HT-29 (cell line): ENCODE measurements at regions not wholly inside any gene's neighbourhood (a gene's known extent, or its start where the extent isn't known, plus 50 kb on each side); places are given as distances from the start of the nearest gene placed in this dataset.
"Not testable (repeated sequence)": the region's sequence is repeated elsewhere in the genome, so short reads cannot be mapped to it uniquely, and the experiment has no call there.

ENCODE experiments used
- DNase-seq: peaks from one replicate; pipeline ENCODE4 v3.0.0-alpha.2; 2015; ENCODE audit warnings: low spot score

DNA sequence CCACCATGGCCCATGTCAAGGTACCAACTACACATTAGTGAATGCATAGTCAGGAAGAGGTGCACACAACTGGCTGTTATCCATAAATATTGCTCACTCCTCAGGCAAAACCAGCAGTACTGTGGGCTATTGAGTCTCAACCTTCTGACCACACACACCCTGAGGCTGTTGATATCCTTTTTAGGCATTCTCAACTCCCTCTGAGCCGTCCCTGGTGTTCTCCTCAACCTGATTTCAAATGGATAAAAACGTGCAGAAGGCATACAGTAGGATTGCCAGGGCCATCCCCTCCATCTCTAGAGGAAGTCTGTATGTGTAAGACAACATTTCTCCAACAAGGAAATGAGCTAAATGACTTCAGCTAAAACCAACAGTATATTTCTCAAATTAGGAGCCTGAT is 98.7 kb upstream of the KLHL13 start:
- no peak for DNase-seq

DNA sequence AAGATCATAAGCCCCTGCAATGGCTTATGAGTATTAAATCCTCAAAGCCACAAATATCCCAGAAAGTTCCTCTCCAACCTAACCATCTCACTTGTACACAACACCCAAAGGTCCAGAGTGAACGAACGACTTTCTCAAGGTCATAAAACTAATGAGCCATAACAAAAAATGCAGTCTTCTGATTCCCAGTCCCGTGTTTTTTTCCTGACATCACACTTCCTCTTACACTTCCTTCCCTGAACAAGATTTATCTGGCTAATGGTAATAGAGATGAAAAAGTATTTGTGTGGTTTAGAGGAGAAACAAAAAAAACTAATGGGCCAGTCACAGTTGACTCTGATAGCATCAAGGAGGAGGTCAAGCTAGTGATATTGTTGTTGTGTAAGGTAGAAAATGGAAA is 99.5 kb upstream of the KLHL13 start:
- DNase-seq: no peak

DNA sequence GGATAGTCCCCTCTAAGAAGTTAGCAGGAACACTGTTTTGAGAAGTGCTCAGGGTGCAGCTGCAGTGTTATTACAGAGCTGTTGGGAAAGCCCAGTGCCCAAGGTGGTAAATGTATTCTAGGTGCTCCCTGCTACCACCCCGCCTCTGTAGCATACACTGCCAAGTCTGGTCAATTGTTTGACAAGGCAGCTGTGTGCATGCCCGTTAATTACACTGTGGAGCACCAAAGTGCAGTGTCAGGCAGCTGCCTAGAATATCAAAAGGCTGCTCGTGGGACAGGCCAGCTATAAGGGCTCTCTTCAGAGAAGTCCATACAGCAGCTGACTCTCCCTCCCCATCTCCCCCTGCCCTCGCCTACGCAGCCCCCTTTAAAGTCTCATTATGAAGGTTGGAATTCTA is 99.9 kb upstream of the KLHL13 start:
- DNase-seq: no peak

DNA sequence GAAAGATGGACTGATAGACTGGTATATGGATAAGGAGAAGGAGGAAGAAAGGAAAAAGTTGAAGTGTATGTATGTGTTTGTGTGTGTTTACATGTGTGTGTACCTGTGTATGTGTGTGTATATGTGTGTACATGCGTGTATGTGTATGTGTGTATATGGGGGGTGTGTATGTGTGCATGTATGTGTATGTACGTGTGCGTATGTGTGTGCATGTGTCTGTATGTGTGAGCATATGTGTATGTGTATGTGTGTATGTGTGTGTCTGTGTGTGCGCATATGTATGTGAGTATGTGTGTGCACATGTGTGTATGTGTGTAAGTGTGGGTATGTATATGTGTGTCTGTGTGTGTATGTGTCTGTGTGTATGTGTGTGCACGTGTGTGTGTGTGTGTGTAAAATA is 101.5 kb upstream of the KLHL13 start:
- no peak for DNase-seq

DNA sequence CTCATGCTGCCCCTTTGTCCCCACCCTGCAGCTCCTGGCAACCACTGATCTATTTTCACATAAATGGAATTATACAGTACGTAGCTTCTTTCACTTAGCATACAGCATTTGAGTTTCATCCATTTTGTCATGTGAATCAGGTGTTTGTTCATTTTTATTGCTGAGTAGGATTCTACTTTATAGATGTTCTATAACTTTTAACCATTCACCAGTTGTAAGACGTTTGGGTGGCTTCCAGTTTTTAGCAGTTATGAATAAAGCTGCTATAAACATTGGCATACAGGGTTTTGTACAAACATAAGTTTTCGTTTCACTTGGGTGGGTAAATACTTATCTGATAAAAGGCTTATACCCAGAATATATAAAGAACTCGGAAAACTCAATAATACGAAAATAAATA is 102.3 kb upstream of the KLHL13 start:
- DNase-seq: no peak

DNA sequence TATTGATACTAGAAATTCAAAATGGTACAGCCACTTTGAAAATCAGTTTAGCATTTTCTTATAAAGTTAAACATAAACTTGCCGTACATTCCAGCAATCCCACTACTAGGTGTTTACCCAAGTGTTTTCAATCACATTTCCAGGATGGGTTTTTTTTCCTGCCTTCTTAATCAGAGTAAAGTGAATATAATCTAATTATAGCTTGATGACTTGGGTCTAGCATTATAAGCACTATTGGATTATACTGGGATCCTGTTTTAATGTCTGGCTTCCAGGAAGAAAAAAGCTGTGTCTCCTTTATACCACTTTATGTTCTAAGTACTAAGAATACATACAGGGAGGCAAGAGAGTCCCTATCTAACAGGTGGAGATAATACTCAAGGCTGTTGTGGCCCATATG is 103.3 kb upstream of the KLHL13 start:
- no peak for DNase-seq

DNA sequence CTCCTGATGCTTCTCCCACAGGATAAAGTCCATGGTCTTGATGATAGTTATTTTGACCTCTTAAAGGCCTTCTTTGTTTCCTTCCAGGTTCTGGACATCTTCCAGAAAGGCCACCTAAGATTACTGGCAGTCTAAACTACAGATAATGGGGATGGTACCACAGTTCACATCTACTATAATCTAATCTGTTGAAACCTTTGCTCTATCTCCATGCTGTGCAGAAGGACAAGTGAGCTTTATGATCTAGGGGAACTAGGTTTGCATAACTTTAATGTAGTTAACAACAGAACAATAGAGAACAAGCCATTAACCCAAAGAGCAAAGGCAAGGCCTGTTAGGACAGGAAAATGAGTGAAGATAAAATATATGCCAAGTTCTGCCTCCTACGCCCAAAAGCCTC is 103.9 kb upstream of the KLHL13 start:
- no peak for DNase-seq

DNA sequence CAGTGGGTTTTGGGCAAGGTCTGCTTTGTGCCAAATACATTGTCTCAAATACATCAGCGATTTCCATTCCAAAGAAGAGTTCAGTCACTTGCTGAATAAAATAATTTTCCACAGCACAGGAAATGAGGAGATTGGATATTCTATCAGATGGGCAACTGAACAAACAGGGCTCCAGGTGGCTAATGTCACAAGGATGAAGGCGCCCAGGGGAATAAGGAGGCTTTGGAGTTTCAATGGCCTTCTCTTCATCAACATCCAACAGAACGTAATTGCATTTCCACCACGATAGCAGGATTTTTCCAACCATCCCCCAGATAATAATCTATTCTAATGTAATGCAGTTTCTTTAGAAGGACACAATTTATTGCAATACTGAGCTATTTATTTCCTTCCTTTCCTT is 104.7 kb upstream of the KLHL13 start:
- DNase-seq: no peak

DNA sequence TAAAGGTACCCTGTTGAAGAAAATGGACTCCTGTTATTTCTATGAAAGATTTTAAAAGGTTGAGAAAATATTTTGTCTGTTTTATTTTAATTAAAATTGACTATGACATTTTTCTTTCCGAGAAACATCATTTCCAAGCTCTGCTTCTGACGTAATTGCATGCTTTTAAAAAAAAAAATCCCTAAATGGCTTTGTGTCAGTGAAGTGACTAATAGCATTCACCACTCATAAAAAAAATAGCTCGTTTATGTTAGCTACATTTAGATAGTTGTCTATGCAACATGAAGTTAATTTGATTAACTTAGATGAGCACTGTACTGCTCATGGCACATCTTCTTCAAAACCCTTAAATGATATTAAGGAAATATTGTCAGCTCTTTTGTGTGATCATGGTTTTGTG is 105.1 kb upstream of the KLHL13 start:
- DNase-seq: no peak

DNA sequence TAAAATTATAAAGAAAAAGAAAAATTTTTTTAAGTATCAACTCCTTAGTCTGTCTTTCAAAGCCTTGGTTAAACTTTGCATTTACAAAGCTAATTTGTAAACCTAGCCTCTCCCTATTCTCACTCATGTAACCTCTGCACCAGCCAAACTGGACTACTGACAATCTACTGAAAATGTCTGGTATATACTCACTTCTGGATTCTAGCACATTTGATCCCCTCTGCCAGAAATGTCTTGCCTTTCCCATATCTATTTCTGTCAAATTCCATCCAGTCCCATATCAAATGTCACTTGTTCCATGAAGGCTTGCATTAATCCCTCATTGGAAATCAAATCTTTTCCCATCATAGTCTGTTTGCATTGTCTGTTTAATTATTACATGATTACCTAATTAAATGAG is 105.8 kb upstream of the KLHL13 start:
- no peak for DNase-seq

DNA sequence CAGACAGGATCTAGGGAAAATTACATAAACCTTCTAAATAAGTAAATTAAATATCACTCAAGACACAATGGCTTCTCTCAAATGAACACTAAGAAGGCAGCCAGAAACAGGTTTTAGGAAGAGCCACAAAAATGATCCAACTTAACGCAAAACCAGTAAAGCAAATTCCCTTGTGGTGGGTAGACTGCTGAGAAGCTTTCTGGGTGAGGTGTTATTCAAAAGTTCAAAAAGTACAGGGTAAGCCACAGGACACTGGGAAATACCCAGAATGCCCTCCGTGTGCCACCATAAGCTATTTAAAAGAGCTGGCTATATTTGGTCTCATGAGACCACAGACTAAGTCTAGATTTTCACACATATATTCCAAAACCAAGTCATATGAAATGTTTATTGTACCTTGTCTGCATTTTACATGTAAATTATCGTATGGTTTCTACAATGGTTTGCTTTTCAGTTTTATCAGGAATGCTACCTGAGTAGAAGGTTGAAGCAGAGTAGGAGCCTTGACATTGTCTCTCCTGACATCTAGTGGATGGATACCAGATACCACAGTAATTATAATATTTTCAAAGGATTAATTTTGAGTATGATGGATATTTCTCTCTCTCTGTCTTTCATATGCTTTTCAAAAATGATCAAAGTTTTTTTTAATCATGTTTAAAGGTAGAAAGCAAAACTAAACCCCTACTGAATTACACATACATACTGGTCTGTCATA is 109.3 kb upstream of the KLHL13 start:
- DNase-seq: peak; percentile 63

DNA sequence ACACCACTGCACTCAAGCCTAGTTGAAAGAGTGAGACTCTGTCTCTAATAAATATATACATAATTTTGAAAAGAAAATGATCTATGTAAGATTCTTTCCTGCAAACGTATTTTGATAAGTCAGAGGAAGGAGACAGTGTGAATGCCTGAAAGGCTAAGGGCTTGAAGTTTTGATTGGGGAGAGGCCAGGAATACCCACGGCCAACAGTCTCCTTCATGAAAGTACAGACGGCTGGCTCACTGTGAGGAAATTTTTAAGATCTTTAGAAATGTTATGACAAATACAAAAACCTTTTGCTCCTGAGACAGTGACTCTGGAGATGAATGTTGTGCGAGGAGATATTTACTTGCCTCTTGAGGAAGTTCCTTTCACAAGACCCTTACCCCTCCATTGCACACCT is 111.4 kb upstream of the KLHL13 start:
- no peak for DNase-seq

DNA sequence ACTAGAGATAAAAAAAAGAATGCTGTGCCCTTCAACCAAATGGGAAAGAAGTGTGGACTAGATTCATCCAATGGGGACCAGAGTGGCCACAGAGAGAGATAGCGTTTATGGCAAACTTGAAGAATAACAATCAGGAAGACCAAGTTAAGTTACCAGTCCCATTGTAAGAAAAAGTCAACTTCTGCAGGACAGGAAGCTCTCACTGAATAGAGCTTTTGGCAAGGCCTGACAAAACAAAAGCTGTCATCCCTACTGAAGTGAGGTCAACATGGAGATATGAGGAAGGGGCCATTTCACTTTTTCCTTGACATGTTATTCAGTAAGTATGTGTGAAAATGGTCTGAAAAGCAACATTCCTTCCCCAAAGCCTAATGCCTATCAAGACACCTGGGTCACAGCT is 111.8 kb upstream of the KLHL13 start:
- no peak for DNase-seq

DNA sequence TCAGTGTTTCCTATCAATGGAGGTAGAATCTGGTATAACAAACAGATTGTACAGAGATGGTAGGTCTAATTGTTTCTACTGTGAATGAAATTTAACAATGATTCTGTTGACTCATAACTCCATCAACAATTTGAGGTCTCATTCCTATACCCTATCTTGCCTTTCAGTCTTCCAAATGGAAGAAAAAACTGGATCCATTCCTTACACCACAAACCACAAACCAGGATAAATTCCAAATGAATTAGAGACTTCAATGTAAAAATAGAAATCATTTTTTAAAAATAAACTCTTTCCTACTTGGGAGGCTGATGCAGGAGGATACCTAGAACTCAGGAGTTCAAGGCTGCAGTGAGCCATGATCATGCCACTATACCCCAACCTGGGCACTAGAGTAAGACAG is 114.4 kb upstream of the WDR44 start:
- no peak for DNase-seq

DNA sequence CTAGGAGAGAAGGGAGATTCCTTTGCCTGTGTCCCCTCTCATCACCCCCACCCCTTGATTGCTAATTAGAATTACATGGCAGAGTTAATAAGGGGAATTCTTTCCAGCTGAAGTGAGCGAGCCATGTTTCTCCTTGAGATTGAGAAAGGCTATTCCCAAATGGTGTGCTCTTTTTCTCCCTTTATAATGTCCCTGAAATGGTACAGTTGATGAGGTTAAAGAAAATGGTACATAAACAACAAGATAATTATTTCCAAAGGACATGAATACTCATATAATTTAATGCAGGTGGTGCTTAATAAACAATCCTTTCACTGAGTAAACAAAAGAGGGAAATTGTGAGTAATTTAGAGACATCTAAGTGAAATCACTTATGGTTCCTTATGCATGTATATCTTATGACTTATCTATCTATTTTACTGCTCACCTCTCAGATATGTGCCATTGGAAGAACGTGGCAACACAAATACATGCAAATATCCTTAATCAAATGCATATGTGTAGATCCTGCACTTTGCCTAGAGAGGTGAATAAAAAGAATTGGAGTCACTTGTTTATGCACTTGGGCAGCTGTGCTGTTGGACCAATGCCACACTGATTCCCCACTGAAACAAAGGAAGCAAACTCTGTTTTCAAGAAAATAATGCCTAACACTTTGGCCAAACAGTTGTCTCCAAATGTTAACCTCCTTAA is 106.6 kb upstream of the WDR44 start:
- DNase-seq: no peak

DNA sequence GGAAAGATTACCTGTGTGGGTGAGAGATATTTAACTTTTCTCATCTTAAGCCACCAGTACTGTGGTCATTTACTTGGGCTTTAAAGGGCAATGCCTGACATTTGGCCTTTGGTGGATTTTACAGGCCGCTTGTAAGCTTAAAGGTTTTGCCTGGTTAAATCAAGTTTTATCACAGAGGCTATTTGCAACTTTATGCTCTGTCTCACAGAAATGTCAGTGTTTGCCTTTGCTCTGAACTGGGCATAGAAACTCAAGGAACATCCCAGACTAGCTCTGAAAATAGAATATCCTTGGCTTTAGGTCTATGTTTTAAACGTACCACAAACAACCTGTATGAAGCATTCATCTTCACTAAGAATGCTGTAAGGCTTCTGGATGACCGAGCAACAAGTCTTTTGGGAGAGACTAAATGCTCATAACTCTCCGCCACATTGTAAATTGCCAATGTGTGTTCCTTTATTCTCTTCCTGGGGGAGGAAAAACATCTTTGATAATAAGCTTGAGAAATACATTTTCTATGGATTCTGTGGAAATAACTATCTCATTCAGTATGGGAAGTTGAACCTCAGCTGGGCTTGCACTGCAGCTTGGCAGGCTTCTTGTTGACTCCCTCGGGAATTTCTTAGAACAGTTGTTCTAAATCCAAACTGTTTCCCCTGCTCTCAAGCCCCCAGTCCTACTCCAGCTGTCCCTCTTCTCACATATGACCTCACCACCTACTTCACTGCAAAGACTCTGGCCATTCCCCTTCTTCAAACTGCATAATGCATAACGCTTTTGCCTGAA is 105.8 kb upstream of the WDR44 start:
- no peak for DNase-seq

DNA sequence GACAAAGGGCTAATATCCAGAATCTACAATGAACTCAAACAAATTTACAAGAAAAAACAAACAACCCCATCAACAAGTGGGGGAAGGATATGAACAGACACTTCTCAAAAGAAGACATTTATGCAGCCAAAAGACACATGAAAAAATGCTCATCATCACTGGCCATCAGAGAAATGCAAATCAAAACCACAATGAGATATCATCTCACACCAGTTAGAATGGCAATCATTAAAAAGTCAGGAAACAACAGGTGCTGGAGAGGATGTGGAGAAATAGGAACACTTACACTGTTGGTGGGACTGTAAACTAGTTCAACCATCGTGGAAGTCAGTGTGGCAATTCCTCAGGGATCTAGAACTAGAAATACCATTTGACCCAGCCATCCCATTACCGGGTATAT is 98.9 kb upstream of the WDR44 start:
- DNase-seq: not testable (repeated sequence)

DNA sequence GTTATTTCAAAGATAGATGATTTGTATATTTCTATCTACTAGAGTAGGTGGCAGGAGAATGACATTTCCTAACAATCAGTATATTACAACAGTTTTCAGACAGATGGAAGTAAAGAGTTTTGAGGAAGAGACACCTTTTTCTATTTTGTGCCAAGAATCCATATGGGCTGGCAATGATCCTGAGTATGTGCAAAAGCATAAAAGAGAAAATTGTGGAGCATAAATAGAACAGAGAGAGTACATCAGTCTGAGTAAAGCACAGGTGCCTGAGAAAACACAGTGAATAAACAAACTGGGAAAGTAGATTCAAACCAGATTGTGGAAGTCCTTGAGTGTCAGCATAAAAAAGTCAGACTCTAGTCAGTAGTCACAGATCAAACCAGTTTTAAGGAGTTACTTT is 96.8 kb upstream of the WDR44 start:
- DNase-seq: no peak

DNA sequence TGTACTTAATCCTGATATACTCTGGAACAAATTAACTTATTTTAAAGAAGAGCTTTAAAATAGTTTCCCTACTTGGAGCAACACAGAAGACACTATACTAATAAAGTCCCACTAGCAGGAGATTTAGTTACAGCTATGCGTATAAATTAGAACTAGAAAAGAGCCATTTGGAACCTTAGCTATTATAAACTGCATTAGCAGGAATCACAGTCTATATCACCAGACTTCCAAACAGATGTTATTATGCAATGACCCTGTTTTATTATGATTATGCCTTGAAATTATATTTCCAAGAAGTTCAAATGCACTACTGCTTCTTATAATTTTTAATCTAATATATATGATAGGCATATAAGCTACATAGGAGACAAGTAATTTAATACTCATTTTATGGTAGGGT is 95.5 kb upstream of the WDR44 start:
- no peak for DNase-seq

DNA sequence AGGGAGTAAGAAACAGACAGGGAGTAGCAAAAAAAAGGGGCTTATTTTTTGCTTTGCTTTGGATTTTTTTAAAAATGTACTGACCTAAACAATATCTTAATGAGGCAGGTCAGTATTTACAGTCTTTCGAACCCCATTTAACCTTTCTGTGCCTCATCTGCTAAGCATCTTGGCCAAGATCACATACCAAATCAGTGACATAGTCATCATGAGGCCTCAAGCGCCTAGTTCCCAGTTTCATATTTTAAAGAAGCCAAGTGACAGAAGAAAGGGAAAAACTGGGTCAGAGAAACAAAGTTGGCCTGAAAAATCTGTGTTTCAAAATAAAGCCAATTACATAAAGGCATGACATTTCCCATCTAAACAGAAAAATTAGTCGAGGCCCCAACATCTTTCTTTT is 94.6 kb upstream of the WDR44 start:
- no peak for DNase-seq

DNA sequence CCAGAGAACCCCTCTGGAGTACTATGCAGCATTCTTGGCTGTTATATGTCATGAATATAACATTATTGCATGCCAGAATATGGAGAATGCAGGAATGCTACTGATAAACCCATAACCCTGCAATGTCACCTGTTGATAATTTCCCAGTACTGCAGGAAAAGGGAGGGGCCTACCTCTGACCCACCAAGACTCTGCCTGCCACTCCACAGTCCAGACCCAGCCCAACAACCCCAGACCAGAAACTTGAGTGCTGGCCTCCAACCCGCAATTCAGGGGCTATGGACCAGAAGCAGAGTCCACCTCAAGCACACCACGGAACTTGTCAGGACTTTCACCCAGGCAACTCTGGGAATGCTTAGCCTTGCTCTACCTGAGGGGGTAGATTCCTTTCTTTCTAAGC is 92.9 kb upstream of the WDR44 start:
- DNase-seq: no peak

DNA sequence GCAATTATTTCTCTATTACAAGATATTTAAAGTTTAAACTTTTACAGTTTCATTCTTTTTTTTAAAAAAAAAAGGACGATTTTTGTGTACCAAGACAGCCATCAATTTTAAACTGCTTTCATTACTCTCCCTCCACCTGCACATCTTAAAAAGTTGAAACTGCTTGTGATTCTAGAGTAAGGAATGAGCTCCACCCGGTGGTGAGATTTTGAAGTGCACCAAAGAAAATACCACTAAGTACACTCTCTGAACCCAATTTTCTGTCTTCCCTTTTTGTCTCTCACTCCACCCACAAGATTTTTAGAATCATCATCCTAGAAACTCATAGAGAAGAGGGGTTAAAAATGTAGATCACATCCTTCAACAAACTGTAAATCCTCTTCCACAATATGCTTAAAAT is 91.3 kb upstream of the WDR44 start:
- peak; percentile 73 for DNase-seq

DNA sequence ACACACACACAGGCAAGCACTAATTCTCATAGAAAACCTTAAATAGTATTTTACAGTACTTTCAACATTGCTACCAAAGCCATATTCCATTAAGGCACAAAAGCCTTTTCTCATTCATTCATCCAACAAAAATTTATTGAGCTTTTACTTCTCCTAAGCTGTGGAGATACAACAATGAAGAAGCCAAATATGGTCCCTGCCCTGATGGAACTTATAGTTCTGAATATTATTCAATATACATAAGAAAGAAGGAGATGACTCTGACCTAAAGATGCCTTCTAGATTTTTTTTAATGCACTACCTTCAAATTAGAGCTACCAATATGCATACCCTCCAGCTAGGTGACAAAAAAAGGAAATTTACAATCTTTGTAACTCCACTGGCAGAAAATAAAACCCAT is 90.0 kb upstream of the WDR44 start:
- DNase-seq: no peak
